ENCODE measurements at regions not wholly inside any gene's neighbourhood (a gene's known extent, or its start where the extent isn't known, plus 50 kb on each side); places are given as distances from the start of the nearest gene placed in this dataset.

DNA sequence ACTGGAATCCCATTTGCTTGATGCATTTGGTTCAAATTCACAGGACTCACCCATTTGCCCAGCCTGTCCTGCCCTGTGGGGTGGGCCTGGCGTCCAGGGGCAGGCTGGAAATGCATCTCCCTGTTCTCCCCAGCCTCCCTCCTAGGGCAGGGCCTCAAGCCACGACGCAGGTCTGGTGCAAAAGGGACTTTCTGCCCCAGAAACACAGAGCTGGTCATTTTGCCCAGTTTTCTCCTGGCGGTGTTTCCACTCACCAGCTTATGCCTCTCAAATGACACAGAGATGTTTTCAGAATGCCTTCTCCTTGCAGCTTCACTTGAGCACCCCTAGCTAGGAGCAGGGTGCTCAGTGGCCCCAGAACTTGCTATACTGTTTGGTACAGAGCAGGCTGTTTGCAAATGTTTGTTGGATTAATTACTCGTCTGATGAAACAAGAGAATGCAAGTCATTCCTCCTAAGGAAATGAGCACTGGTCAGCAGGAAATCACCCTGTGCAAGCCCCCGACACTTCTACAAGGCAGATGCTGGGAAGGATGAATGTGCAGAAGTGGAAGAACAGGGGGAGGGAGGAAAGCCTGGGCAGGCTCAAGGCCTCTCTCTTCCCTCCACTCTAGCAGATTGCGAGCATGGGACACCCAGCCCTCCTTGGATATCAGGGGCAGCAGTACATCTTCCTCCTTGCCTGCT is 164.3 kb upstream of the APCDD1 start:
- DNase-seq = no peak

DNA sequence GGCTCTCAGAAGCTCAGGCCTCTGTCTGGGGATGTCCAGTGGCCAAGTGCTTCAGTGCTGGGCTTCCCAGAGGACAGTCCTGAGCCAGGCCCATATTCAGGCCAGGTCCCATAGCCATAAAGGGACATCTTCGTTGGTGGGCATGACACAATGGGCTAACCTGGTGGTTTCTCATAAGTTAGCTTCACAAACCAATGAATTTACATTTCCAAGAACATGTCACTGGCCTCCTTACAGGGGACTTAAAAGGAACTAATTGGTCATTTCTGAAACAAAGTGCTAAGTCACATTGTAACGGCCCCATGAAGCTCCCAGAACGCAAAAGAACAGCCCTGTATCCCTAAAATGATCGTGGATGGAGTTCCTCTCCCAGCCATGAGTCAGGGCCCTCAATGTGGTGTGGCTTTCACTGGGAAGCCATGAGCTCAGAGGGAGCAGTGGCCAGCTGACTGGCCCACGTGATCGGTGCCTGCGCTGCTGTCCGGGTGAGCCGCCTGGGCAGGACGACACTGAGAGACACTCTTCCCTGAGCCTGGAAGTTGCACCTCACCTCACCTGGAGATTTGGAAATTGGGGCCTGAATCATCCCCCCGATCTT is 163.7 kb upstream of the APCDD1 start:
- DNase-seq = no peak

DNA sequence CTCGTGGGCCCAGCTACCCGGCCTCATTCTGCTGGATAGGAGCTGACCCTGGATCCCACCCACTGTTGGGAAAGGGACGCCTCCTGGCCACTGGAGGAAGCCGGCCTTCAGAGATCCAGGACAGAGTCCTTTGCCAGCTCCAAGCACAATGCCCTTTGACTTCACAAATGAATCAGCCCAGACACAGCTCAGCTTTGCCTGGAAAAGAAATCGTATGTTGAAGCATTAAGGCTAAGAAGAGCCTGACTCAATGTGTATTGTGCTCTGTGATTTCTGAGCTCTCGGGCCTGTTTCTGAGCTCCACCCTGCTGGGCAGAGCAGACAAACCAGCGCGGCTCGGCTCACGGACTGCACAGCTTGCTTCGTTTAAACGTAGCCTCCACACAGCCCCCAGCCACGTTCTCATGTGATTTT is 162.9 kb upstream of the APCDD1 start:
- DNase-seq = no peak

DNA sequence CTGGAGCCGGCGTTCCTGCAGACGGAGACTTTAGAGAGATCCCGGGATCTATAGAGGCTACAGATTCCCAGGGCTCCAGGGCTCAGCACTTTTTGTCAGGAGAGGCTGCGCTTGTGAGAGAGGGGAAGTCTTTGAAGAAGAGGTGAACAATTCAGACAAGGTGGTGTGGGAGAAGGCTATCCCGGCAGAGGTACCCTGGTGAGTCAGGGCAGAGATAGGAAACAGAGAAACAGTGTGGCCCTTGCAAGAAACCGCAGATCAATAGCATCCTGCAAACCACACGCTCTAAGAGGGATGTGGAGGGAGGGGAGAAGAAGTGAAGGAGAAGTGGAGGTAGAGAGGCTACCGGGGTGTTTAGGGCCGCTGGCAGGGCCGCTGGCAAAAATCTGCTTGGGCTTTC is 160.5 kb upstream of the APCDD1 start:
- DNase-seq = no peak

DNA sequence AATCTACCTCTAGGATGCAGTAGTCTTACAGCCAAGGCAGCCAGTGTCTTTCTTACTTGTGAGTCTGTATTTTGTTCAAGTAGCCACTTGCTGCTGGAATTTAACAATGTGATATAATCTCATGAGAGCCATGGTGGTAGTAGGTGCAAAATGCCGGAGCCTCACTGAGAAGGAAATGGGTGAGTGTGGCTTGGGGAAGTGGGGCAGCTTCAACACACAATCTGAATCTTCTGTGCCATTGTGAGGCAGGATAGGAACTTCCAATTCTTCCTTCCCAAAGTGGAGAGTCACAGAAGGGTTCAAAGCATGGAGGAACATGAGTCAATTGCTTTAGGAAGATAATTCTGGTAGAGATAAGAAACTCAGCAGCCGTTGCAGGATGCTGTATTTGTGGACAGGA is 158.7 kb upstream of the APCDD1 start:
- DNase-seq = no peak

DNA sequence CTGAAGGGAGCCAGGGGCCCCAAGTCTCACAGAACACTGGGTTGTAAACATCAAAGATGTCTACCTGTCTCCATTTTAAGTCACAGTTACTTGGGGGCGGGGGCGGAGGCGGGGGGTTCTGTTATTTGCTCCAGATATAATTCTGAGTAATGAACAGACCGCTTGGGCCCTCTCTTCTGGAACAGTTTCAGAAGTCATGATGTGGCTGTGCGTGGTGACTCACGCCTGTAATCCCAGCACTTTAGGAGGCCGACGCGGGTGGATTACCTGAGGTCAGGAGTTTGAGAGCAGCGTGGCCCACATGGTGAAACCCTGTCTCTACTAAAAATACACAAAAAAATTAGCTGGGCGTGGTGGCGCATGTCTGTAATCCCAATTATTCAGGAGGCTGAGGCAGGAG is 157.9 kb upstream of the APCDD1 start:
- DNase-seq = no peak

DNA sequence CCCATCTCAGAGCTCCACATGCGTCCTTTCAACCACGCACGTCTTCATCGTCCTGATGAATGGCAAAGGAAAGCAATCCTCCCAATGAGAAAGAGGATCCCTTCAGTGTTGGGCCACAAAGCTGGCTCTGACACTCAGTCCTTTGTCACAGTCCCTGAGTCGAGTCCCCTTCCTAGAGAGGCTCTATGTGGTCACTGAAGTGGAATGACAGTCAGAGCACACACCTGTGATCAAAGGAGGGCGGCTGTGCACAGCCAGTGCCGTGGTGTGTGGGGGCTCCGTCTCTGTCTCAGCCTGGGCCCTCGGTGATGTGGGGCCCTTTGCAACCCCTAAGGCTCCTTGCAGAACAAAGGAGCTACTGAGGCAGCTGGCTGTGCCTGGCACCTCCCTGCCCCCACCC is 157.3 kb upstream of the APCDD1 start:
- DNase-seq = no peak

DNA sequence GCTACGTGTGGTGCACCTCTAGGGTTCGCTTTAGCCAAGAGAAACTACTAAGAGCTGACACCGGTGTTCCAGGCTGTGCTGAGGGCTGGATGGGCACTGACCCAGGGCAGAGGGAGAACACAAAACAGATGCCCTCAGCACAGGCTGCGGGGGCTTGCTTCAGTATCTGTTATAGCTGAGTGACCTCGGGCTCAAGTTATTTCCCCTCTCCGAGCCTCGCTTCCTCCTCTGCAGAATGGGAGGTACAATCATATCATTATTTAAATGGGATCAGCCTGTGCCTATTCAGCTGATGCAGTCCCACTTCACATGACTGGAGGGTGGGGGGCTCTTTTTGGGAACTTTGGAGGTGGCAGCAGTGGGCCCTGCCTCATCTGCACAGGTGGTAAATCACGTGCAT is 156.1 kb upstream of the APCDD1 start:
- no peak for DNase-seq

DNA sequence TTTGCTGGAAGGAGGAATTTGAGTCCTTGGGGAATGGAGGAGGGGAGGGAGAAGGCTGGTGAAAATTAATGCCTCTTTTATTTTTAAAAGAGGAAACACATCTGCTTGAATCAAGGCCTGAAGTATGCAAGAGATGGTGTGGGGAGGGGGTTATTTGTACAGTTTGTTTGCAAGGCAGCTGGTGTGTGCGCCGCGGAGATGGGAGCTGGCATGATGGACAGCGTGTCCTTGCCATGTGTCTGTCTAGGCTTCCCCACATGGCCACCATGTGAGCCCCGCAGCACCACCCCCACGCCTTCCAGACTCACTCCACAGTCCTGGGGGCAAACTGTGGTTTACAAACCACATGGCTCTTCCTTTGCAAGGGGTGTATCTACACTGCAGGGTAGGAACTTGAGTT is 154.8 kb upstream of the APCDD1 start:
- no peak for DNase-seq

DNA sequence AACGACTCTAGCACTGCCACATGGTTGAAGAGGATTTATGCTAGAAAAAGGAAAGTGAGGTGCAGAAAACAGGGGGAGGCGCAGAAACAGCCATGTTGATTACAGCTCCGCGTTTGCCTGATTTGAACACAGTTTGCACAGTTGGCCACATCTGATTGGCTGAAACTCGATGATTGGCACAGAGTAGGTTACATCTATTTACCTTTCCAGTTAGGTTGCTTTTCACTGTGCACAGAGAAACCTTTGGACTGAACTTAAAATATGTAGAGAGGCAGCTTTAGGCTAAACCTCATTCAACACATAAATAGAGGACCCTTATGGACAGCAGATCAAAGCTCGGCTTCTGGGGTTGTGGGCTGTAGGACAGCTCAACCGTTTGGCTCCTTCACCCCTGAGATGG is 153.7 kb upstream of the APCDD1 start:
- no peak for DNase-seq

DNA sequence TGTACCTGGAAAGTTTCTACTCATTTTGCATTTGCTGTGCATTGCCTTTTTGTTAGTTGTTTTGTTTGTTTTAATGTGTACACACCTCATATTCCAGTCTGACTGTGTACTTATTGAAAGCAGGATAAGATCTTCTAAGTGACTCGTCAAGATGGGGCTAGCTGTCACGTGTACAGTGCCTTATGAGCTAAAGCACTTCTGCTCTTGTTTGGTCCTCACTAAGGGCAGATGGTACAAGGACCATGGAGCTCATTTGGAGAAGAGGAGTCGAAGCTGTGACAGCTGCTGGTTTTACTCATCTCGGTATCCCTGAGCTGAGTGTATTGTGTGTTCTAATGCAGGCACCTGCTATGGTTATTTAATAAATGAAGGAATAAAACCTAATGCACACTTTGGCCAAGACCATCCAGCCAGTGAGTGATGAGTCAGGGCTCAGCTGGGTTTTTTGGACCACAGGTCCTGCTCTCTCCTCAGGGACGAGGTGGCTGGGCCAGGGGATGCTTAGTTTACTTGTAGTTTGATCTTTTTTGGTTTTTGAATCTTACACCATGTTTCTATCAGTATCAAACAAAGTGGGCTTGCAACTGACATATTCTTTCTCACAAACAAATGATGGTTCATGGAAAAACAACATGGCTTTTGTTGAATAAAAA is 152.5 kb upstream of the APCDD1 start:
- no peak for DNase-seq

DNA sequence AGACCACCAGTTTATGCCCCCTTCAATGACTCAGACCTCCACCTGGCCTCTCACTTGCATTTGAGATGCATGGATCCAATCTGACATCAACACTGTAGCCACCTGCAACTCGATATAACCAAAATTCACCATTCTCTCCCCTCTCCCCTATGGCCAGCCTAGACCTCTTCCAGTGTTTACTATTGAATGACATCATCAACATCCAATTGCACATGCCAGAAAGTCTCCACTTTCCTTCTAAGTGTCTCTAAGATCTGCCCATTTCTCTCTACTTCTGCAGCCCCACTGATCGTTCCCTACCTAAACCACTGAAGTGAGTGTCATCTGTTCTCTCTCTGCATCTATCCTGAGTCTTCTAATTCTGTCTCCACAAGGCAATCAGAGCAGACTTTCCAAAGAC is 151.3 kb upstream of the APCDD1 start:
- no peak for DNase-seq

DNA sequence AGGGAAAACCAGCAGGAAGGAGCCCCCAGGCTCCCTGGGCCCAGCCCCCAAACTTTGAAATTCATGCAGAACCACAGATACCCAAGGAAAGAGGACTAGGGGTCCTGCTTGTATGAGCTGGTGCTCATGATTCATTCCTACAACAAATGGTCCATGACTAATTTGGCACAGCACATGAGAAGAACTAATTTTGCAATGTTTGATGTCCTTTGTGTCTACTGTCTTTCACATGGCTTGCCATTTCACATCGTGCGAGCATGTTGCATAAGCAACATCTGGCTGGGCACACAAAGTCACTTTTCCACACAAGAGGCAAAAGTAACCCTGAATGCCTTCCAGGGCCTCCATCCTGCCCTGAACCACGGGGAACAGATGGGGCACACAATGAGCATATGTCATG is 149.6 kb upstream of the APCDD1 start:
- DNase-seq = no peak

DNA sequence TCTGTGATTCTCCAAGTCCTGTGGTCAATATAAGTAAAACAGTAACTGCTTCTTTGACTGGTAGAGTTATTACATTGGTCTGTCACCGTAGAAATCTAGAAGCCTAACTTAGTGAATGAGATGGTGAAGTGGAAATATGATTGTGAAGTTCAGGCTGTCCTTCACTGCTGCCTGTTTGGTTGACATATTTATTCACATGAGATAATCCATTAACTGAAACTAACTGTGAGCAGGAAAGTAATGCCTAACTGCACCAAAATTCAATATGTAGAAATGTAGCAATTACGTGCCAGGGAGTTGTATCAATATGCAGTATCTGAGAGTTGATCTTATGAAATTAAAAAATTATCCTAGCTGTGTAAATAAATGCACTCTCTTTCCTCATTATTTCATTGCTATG is 147.7 kb upstream of the APCDD1 start:
- no peak for DNase-seq

DNA sequence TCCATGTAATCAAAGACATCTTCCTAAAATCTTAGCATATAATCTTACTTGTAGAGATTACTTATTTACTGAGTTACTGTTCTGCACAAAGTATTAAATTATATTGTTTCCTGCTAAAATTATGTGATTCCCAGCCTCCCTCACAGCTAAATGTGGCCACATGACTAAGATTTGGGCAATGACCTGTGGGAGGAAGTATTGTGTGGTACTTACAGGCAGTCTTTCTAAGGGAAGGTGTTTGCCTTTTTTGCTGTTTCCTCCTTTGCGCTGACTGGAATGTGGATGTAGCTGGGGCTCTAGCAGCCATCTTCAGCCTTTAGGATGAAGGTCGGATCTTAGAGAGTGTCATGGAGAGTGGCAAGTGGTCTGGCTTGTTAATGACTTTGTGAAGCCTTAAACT is 146.3 kb upstream of the APCDD1 start:
- DNase-seq = no peak

DNA sequence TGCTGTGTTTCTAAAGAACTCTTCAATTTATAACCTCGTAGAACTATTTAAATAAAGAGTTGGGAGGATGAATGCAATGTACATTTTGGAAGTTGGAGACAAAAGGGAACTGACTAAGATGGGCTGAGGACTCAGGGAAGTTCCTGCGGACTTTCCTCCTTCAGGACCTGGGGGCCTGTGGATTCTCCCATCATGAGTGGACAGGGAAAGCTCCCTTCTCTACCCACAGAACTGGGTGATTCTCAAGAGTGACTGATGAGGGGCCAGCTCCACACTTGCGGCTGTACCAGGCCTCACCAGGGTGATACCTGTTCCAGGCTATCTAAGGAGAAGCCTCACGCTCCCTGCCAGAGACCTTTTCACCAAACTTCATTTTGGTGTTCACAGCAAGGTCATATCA is 143.8 kb upstream of the APCDD1 start:
- DNase-seq = no peak

DNA sequence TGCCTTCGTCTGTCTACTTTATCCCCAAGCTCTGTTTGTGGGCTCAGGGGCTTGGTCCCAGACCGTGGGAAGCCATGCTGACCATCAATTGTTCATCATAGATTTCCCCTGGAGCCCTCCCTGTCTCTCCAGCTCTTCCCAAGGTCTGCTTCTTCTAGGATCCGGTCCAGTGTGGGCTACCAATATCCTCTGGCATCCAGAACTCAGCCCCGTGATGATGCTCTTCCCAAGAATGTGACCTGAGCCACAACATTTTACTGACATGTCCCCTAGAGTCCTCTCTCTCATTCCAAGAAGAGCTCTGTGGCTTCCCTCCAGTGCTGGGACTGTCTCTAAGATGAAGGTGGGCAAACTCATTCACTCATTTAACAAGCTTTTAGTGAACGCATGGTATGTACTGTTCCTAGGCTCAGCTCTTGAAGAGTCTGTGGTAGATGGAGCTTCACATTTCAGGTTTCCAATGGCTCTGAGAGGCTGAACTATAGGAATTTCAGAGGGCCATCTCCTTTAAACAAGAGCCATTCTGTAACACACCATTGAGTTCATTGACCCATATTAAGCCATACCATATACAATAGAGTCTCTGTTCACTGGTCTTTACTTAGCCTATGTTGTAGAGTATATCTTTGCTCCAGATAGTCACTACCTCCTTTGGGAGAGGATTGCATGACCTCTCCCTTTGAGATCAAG is 142.0 kb upstream of the APCDD1 start:
- no peak for DNase-seq

DNA sequence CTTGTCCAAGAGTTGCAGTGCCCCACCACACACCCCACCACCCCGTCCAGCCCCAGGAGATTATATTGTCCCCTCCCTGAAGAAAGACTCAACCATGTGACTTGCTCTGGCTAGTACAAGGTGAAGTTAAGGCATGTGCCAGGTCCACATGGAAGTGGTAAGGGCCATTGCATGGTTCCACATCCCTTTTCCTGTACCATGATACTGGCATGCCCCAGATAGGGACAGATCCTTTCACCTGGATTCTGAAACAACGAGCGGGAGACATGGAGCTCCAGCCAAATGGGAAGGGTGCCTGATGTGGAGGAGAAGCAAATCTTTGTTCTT is 141.5 kb upstream of the APCDD1 start:
- DNase-seq = no peak

DNA sequence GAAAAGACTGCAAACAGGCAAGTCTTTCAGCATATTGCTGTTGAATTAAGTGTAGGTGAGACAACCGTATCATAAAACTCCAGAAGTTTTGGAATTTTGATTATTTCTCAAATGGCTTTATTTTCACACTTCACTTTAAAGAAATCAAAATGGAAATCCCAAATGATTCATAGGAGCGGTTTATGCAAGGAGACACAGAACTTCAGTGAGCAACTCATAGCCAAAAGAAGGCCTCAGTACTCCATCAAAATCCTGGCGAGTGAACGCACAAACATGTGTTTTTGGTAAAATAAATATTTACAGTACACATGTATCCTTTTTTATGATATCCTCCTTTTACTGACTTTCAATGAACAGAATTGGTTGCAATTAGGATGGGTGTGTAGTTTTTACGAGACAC is 140.4 kb upstream of the APCDD1 start:
- DNase-seq = no peak

DNA sequence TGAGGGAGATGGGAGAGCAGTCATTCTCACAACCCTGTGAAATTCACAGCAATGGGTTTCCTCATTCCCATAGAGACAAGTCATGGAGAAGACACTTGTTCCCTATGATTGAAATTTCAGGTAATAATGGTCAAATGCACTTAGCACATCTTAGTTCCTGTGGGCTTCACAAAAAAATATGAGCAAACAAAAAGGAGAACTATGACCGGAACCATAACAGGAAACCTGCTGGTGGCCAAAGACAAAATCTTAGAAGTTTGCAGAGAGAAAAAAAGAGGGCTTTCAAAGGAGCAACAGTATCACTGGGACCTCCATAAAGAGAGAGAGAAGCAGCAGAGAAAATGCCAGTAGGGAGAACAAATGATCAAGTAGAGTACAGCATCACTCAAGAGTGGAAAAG is 138.9 kb upstream of the APCDD1 start:
- DNase-seq = no peak

DNA sequence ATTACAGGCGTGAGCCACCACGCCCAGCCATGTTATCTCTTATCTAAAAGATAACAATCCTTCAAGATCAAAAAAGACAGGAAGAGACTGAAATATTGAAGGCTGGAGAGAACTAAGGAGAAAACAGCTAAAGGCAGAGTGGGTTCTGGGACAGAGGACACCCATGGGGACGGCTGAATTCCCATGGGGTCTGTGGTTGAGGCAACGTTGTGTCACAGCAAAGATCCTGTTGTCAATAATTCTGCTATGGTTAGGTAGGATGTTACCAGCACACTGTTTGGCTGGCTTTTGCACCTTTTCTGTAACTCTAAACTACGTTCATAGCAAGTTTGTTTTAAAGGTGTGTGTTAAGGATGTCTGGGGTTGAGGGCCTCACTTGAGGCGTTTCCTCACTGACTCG is 137.7 kb upstream of the APCDD1 start:
- no peak for DNase-seq

DNA sequence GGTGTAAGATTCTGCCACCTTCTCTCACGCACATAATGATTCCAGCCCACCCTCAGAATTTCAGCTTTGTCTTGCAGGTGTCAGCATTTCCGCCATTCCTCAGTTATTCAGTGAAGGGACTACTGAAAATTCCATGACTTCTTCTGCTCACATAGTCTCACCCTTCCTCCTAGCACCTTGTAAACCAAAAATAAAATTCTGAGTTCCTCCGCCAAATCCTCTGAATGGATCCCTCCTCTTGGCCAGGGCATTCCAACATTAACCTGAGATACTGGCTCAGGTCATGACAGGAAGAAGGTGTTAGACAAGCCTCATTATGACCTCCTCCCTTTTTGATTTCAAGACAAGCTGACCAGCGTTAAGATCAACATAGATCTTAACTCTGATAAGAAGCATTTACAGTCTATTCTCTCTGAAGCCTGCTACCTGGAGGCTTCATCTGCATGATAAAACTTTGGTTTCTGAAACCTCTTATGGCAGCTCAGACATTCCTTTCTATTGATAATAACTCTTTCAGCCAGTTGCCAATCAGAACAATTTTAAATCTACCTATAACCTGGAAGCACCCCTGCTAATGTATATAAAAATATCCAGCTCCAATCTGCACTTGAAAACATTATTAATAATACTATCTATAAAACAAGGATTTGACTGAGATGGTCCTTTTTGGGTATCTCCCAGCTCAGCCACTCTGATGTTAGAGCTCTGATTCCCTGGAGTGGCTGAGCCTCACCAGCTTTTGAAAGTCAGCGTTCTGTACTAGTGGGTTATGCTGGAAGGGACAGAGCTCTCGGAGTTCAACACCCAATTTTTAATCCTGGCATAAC is 136.4 kb upstream of the APCDD1 start:
- no peak for DNase-seq

DNA sequence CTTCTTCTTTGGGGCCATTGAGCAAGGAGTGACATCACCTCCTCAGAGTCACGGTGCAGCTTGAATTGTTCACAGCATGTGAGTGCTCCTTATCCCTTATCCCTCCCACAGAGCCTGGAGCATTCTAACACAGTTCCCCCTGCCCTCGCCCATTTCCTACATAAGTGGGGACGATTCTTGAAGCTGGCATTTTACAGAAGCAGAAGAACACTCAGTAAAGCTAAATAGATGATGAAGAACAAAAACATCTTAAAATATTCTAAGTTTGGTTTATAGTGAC is 135.8 kb upstream of the APCDD1 start:
- DNase-seq = no peak

DNA sequence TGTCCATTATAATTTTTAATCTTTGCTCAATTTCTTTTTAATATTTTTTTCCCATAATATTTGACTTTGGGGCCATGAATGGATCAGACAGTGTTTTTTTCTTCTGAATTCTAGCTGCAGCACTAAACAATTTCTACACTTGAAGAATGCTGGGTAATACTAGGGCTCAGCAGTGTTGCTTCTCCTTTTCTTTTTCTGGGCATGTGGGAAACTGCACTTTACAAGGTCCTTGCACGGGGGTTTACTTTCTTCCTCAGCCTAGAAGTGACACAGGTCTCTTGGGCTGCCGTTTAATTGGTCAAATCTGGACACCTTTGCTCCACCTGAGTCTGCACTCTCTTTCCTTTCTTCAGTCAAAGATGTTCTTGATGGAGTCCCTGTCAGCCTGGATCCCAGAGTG is 135.4 kb upstream of the APCDD1 start:
- no peak for DNase-seq

Data from NCI-H82 (cell line).